ENCODE measurements at regions not wholly inside any gene's neighbourhood (a gene's known extent, or its start where the extent isn't known, plus 50 kb on each side); places are given as distances from the start of the nearest gene placed in this dataset.

- intact Hi-C loops (cut with DNase I) = loop anchor here in 2 of 10 donors (5.0 kb wide), 1 partner anchor 165 kb away; the partner anchor contains the start of gene ZNF462 (in 2 of the 2)
- Histone ChIP-seq H3K36me3 (no peaks in the 10 kb centered on the region), H3K4me1 (peaks cover 0 to 20% (median 8%) of the 10 kb centered on the region in 12 donors), H3K27me3 (no peaks in the 10 kb centered on the region), H3K4me3 (peak overlapping the region in 8 of 12 donors; percentile 32 to 52 (median 38)), H3K27ac (peak overlapping the region in 10 of 12 donors; percentile 1 to 73 (median 62)), H3K9me3 (no peaks in the 10 kb centered on the region)
- TF ChIP-seq, protein P1, sequence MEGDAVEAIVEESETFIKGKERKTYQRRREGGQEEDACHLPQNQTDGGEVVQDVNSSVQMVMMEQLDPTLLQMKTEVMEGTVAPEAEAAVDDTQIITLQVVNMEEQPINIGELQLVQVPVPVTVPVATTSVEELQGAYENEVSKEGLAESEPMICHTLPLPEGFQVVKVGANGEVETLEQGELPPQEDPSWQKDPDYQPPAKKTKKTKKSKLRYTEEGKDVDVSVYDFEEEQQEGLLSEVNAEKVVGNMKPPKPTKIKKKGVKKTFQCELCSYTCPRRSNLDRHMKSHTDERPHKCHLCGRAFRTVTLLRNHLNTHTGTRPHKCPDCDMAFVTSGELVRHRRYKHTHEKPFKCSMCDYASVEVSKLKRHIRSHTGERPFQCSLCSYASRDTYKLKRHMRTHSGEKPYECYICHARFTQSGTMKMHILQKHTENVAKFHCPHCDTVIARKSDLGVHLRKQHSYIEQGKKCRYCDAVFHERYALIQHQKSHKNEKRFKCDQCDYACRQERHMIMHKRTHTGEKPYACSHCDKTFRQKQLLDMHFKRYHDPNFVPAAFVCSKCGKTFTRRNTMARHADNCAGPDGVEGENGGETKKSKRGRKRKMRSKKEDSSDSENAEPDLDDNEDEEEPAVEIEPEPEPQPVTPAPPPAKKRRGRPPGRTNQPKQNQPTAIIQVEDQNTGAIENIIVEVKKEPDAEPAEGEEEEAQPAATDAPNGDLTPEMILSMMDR (IDR thresholded peaks at IDR 0.05) = no peak
- no peak for TF ChIP-seq POLR2A (IDR thresholded peaks at IDR 0.05)
- WGBS, 4 donors = 42 to 57% (median 45%) methylated on average over 8 of the region's 8 CpGs
- DNase-seq (no peak), ATAC-seq (peak in 3 of 4 donors; percentile 9 to 34 (median 15))
Observed at GRCh38 chr9:106697390-106697749, 165.6 kb upstream of the ZNF462 start.

DNA sequence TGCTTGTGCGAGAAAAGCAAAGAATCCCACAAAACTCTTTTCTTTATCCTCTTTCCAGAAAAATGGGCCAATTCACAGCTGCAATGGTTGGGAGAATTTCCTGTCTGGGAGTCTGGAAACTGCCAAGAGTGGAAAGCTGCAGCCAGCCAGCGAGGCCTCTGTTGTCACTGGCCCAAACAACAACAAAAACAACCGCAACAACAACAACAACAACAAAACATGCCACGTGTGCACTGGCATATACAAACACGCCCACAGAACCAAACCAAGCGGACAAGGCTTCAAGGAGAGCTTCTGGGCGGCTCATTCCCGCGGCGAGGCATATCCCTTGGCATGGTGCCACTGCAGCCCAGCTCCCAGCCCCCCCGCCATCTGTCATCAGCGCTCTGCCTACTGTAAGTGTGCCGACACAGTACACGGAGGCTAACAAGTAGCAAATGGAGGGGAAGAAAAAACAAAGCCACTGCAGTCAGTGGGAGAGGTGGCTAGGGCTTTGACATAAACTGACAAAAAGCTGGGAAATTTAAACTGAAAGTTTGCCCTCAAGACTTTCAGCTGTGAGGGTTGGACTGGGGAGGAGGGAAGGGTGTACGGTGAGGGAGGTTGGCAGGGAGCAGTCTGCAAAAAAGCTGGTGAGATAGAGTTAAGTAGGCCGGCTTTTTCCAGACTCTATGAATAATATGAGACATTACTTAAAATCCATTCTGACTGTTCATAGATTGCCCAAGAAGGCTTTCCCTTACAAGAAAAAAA is 165.0 kb upstream of the ZNF462 start:
- DNase-seq (peak; percentile 81 to 90 (median 86)), ATAC-seq (peak; percentile 88 to 96 (median 94))
- TF ChIP-seq POLR2A (IDR thresholded peaks at IDR 0.05) = no peak
- TF ChIP-seq, protein P1 (IDR thresholded peaks at IDR 0.05) = no peak
- no peaks in the 10 kb centered on the region for H3K36me3 ChIP-seq
- H3K9me3 ChIP-seq = no peaks in the 10 kb centered on the region
- H3K4me3 ChIP-seq = peak overlapping the region in 11 of 12 donors; percentile 3 to 52 (median 38)
- intact Hi-C loops (cut with DNase I) = loop anchor here in 2 of 10 donors (5.0 kb wide), 1 partner anchor 164 kb away; the partner anchor contains the start of gene ZNF462 (in 2 of the 2)
- H3K27me3 ChIP-seq = no peaks in the 10 kb centered on the region
- H3K27ac ChIP-seq = peak overlapping the region; percentile 1 to 73 (median 61)
- 3 to 17% (median 11%) methylated on average over 16 of the region's 16 CpGs for WGBS, 4 donors
- peaks cover 0 to 20% (median 8%) of the 10 kb centered on the region in 12 donors for H3K4me1 ChIP-seq

DNA sequence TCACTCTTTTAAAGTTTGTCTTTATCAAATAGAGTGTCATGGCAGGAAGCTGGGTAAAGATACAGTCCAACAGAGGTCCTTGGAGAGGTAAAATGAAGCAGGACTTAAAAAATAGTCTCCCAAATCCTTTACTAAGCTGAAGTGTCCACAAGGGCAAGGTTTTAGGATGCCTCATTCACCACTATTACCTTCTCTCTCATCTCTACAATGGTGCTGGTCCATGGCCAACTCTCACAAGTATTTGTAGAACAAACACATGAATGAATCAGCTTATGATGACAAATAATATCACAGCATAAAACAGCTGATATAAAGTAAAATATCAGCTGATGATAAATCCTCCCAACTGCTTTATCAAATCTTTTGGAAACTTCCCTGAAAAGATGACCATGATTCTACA is 162.3 kb upstream of the ZNF462 start:
- ATAC-seq (no peak), DNase-seq (no peak)
- Histone ChIP-seq H3K27me3 (no peaks in the 10 kb centered on the region), H3K36me3 (no peaks in the 10 kb centered on the region), H3K27ac (no peak overlapping the region), H3K4me3 (no peak overlapping the region), H3K4me1 (peaks cover 0 to 20% (median 8%) of the 10 kb centered on the region in 12 donors), H3K9me3 (peaks cover 0 to 5% (median 0%) of the 10 kb centered on the region in 12 donors)
- intact Hi-C loops (cut with DNase I) = no loop called here
- TF ChIP-seq, protein P1 (IDR thresholded peaks at IDR 0.05) = no peak
- no peak for TF ChIP-seq POLR2A (IDR thresholded peaks at IDR 0.05)

DNA sequence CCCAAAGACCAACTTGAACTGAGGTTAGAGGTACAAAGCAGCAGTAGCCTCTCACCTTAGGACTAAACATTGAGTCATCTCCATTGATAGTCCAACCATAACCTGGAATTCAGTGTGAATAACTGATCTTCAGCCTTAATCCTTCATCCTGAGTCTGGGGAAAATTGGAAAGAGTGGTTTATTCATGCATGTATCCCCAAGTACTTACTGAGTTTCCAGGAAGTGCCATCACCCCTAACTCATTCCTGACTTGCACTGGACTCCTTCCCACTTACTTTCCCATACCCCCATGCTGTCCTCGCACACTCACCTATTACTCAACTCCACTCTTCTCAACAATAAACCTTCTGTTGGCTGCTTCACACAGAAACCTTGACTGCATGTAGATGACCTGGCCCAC is 161.4 kb upstream of the ZNF462 start:
- no peaks in the 10 kb centered on the region for H3K27me3 ChIP-seq
- ATAC-seq (no peak), DNase-seq (no peak)
- TF ChIP-seq, protein P1 (IDR thresholded peaks at IDR 0.05) = no peak
- TF ChIP-seq POLR2A (IDR thresholded peaks at IDR 0.05) = no peak
- 93 to 100% (median 97%) methylated on average over 1 of the region's 1 CpG for WGBS, 4 donors
- H3K36me3 ChIP-seq = no peaks in the 10 kb centered on the region
- H3K4me1 ChIP-seq = peaks cover 0 to 20% (median 8%) of the 10 kb centered on the region in 12 donors
- no peak overlapping the region for H3K4me3 ChIP-seq
- H3K27ac ChIP-seq = no peak overlapping the region
- intact Hi-C loops (cut with DNase I) = no loop called here
- H3K9me3 ChIP-seq = peaks cover 0 to 5% (median 0%) of the 10 kb centered on the region in 12 donors

Measured in heart left ventricle (tissue), 16 donors.